HepG2 (cell line): ENCODE measurements at regions not wholly inside any gene's neighbourhood (a gene's known extent, or its start where the extent isn't known, plus 50 kb on each side); places are given as distances from the start of the nearest gene placed in this dataset.

Experiments used
- ATAC-seq: fragments of 200-7000 bp; cut with Tn5 transposase; 3 replicates; pipeline ENCODE4 v1.9.1; 2020; ENCODE audit warnings: mild to moderate bottlenecking, moderate library complexity
- BruUV-seq: library from RNA; stranded (reverse); fragments of 400-500 nt; replicated peaks from 2 replicates; lab custom pipeline; 2021; lab: Mats Ljungman, UMichigan
- CTCF ChIA-PET: fragments of 300-600 bp; formaldehyde crosslinking; extraction: SDS; loops from one replicate; lab custom pipeline; 2021; ENCODE audit warnings: low total read pairs, inconsistent platforms, low intra/inter-chr PET ratio; lab: Yijun Ruan, JAX
- POLR2A ChIA-PET: fragments of 350-600 bp; sonication (Branson Sonifier 250); formaldehyde crosslinking; loops from one replicate; lab custom pipeline; 2020; ENCODE audit warnings: antibody characterized with exemption, inconsistent platforms; lab: Yijun Ruan, JAX
- DNase-seq: peaks from one replicate; pipeline ENCODE4 v3.0.0-alpha.2; 2015; ENCODE audit warnings: low spot score
- FAIRE-seq: peaks from 3 replicates; lab custom pipeline; 2011; peaks lifted over from hg19 to GRCh38; lab: Jason Lieb, UNC
- H2AFZ ChIP-seq: one replicate; pipeline ENCODE4 v1.6.1; 2011; ENCODE audit warnings: low read length, inconsistent platforms
- H3K27ac ChIP-seq: fragments of 300-600 bp; 3 replicates; pipeline ENCODE4 v1.8.0; 2011; ENCODE audit warnings: mixed run types, mild to moderate bottlenecking, mixed read lengths, low read length, inconsistent platforms; ENCODE audit not compliant: insufficient read depth; ENCODE audit errors: extremely low read length
- H3K27me3 ChIP-seq, 2 experiments: fragments of 200-600 bp in 1 of 2; 2 replicates in 1 of 2; 3 replicates in 1 of 2; pipeline versions ENCODE4 v1.6.0 to v1.8.0; 2011; ENCODE audit warnings: low read length in 2 of 2, mild to moderate bottlenecking in 2 of 2, moderate library complexity in 2 of 2, inconsistent platforms in 1 of 2; ENCODE audit not compliant: insufficient read depth in 2 of 2, control insufficient read depth in 1 of 2
- H3K36me3 ChIP-seq, 2 experiments: fragments of 200-600 bp in 1 of 2; replicated peaks in 1 of 2; 2 replicates in 1 of 2; 3 replicates in 1 of 2; pipeline versions ENCODE4 v1.5.1 to v1.8.0; 2011; ENCODE audit warnings: low read length in 2 of 2, inconsistent platforms in 1 of 2; ENCODE audit not compliant: insufficient read depth in 2 of 2, control insufficient read depth in 1 of 2
- H3K4me1 ChIP-seq: 2 replicates; pipeline ENCODE4 v1.5.1; 2012; ENCODE audit warnings: low read length, inconsistent platforms; ENCODE audit not compliant: insufficient read depth
- H3K4me2 ChIP-seq: 2 replicates; pipeline ENCODE4 v1.6.0; 2011; ENCODE audit warnings: low read depth, low read length, inconsistent platforms
- H3K4me3 ChIP-seq, 3 experiments: fragments of 200-600 bp in 1 of 3; sonication (generic), shearing (Covaris generic) in 1 of 3; replicated peaks in 1 of 3; 2 replicates each; pipeline ENCODE4 v1.5.1; 2011 to 2016; ENCODE audit warnings: low read length in 3 of 3, inconsistent platforms in 2 of 3, low read depth in 2 of 3, mild to moderate bottlenecking in 2 of 3, control low read depth in 1 of 3, mixed read lengths in 1 of 3; ENCODE audit not compliant: insufficient read depth in 1 of 3
- H3K79me2 ChIP-seq: one replicate; pipeline ENCODE4 v1.6.1; 2011; ENCODE audit warnings: low read length, inconsistent platforms; ENCODE audit not compliant: insufficient read depth
- H3K9ac ChIP-seq: 2 replicates; pipeline ENCODE4 v1.6.0; 2011; ENCODE audit warnings: mild to moderate bottlenecking, low read depth, low read length, inconsistent platforms; ENCODE audit not compliant: insufficient read depth
- H3K9me3 ChIP-seq: 2 replicates; pipeline ENCODE4 v1.5.1; 2012; ENCODE audit warnings: mild to moderate bottlenecking, low read length
- H4K20me1 ChIP-seq: 2 replicates; pipeline ENCODE4 v1.6.0; 2011; ENCODE audit warnings: inconsistent platforms, mild to moderate bottlenecking, low read length, moderate library complexity; ENCODE audit not compliant: insufficient read depth
- AHDC1 ChIP-seq: sonication (generic); formaldehyde crosslinking; IDR thresholded peaks from 2 replicates; pipeline ENCODE4 v1.5.1; 2020; ENCODE audit warnings: mild to moderate bottlenecking, missing genetic modification reagents, borderline replicate concordance
- BRD4 ChIP-seq: sonication (generic); formaldehyde crosslinking; IDR thresholded peaks from 2 replicates; pipeline ENCODE4 v1.4.0; 2020; ENCODE audit warnings: missing genetic modification reagents
- DNMT1 ChIP-seq: sonication (generic); formaldehyde crosslinking; IDR thresholded peaks from 2 replicates; pipeline ENCODE4 v1.5.1; 2020; ENCODE audit warnings: mild to moderate bottlenecking, missing genetic modification reagents
- FOXM1 ChIP-seq: sonication (generic); formaldehyde crosslinking; IDR thresholded peaks from 2 replicates; pipeline ENCODE4 v1.5.0; 2020; ENCODE audit warnings: missing genetic modification reagents
- GTF2F1 ChIP-seq: fragments of 150-350 bp; IDR thresholded peaks from 2 replicates; pipeline ENCODE4 v1.6.1; 2014; ENCODE audit warnings: low read length
- HOXA9 ChIP-seq: sonication (generic); formaldehyde crosslinking; IDR thresholded peaks from 2 replicates; pipeline ENCODE4 v1.8.1; 2022; ENCODE audit warnings: missing genetic modification reagents, mild to moderate bottlenecking, moderate library complexity, borderline replicate concordance
- LCORL ChIP-seq, 2 experiments: fragments of 450-650 bp in 1 of 2; sonication (generic) in 1 of 2; formaldehyde crosslinking in 1 of 2; IDR thresholded peaks; 2 replicates each; pipeline versions ENCODE4 v1.5.0 to v1.6.1; 2017 to 2020; ENCODE audit warnings: antibody characterized with exemption in 1 of 2, missing genetic modification reagents in 1 of 2
- MEIS1 ChIP-seq: sonication (generic); formaldehyde crosslinking; IDR thresholded peaks from 2 replicates; pipeline ENCODE4 v1.9.0; 2021; ENCODE audit warnings: mild to moderate bottlenecking, missing genetic modification reagents, moderate library complexity, borderline replicate concordance
- NPAS2 ChIP-seq: sonication (generic); formaldehyde crosslinking; IDR thresholded peaks from 2 replicates; pipeline ENCODE4 v1.8.0; 2022; ENCODE audit warnings: mild to moderate bottlenecking, missing genetic modification reagents, borderline replicate concordance
- PRDM15 ChIP-seq: sonication (generic); formaldehyde crosslinking; IDR thresholded peaks from 2 replicates; pipeline ENCODE4 v1.4.0; 2020; ENCODE audit warnings: missing genetic modification reagents
- RNF2 ChIP-seq: fragments of 450-650 bp; conservative IDR thresholded peaks from 2 replicates; pipeline ENCODE4 v1.6.1; 2016; ENCODE audit warnings: low read depth
- ZMAT3 ChIP-seq: sonication (generic); formaldehyde crosslinking; conservative IDR thresholded peaks from 2 replicates; pipeline ENCODE4 v1.7.0; 2021; ENCODE audit warnings: missing genetic modification reagents
- ZNF296 ChIP-seq: sonication (generic); formaldehyde crosslinking; conservative IDR thresholded peaks from 2 replicates; pipeline ENCODE4 v1.5.0; 2020; ENCODE audit warnings: mild to moderate bottlenecking, missing genetic modification reagents
- ZNF775 ChIP-seq: sonication (generic); formaldehyde crosslinking; IDR thresholded peaks from 2 replicates; pipeline ENCODE4 v1.4.0; 2020; ENCODE audit warnings: missing genetic modification reagents, mild to moderate bottlenecking, moderate library complexity, borderline replicate concordance
- WGBS: methylation state at CpG from one replicate; pipeline ENCODE4 v1.1.6; 2017; ENCODE audit warnings: low lambda C conversion rate; 5-methylcytosine and 5-hydroxymethylcytosine counted together
- in situ Hi-C: cut with HindIII; loops from 2 replicates; pipeline ENCODE4 v1.10.0; 2017; ENCODE audit warnings: low pct_unique_long_range_greater_than_20kb; ENCODE audit not compliant: extremely low pct_ligation_motif_present
- intact Hi-C: fragments of 100-400 bp; cut with micrococcal nuclease; formaldehyde crosslinking; loops from one replicate; pipeline ENCODE4 v1.10.0; 2022; ENCODE audit not compliant: unreplicated experiment

DNA sequence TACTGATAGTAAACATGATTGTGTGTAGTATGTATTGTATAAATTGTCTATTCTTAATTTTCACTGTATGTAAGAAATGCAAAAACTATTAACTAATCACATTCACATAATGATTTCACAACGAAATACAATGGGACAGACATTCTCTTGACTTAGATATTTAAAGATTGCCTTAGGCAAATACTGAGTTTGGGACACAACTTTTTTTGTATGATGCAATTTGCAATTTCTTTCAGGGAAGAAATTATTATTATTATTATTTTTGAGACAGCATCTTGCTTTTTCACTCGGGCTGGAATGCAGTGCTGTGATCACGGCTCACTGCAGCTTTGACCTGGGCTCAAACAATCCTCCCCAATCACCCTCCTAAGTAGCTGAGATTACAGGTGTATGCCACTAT lies 173.2 kb upstream of the TRIM24 start:
- in situ Hi-C loops: no loop called here
- H3K4me1 ChIP-seq: peaks cover 18% of the 10 kb centered on the region
- H3K27ac ChIP-seq: no peak overlapping the region
- ATAC-seq (no peak), DNase-seq (no peak)
- no TSS peak for BruUV-seq
- no peak overlapping the region for H3K9ac ChIP-seq
- intact Hi-C loops: no loop called here
- no peak for TF ChIP-seq PRDM15 (CRISPR knock-in tag)
- no peak for TF ChIP-seq DNMT1 (CRISPR knock-in tag)
- no peak for TF ChIP-seq ZNF775 (CRISPR knock-in tag)
- no peak for TF ChIP-seq HOXA9 (CRISPR knock-in tag)
- TF ChIP-seq ZNF296: no peak
- no peak for TF ChIP-seq GTF2F1
- TF ChIP-seq LCORL (IDR thresholded peaks at IDR 0.05): no peak
- no peak for TF ChIP-seq LCORL (CRISPR knock-in tag; IDR thresholded peaks at IDR 0.05)
- TF ChIP-seq AHDC1 (CRISPR knock-in tag): no peak
- no peak for TF ChIP-seq BRD4 (CRISPR knock-in tag)
- no peak for TF ChIP-seq MEIS1 (CRISPR knock-in tag)
- TF ChIP-seq FOXM1 (CRISPR knock-in tag): no peak
- no peak for TF ChIP-seq NPAS2
- TF ChIP-seq RNF2: no peak
- TF ChIP-seq ZMAT3 (CRISPR knock-in tag): no peak
- TF ChIP-seq, all 625 proteins: peak for 0
- H3K9me3 ChIP-seq: peaks cover 22% of the 10 kb centered on the region
- ChIA-PET POLR2A (no interaction called here), CTCF (no interaction called here)
- no peak overlapping the region for H2AFZ ChIP-seq
- no peaks in the 10 kb centered on the region for H3K36me3 ChIP-seq
- 86% methylated on average over 3 of the region's 3 CpGs for WGBS
- H3K27me3 ChIP-seq: no peaks in the 10 kb centered on the region
- no peak for FAIRE-seq
- no peaks in the 10 kb centered on the region for H3K79me2 ChIP-seq
- H4K20me1 ChIP-seq: no peaks in the 10 kb centered on the region
- H3K4me2 ChIP-seq: no peak overlapping the region
- H3K4me3 ChIP-seq: no peak overlapping the region
